Esophagus (tissue), 2 donors: ENCODE measurements at regions not wholly inside any gene's neighbourhood (a gene's known extent, or its start where the extent isn't known, plus 50 kb on each side); places are given as distances from the start of the nearest gene placed in this dataset.

Experiments used
- H3K27ac ChIP-seq, 2 donors: one replicate each; pipeline ENCODE4 v1.5.1; 2013; ENCODE audit warnings: low read depth in 2 of 2, mild to moderate bottlenecking in 2 of 2, inconsistent platforms in 1 of 2, low read length in 1 of 2, moderate library complexity in 1 of 2
- H3K27me3 ChIP-seq, 2 donors: one replicate each; pipeline ENCODE4 v1.6.1; 2013; ENCODE audit warnings: low read length in 2 of 2, control low read depth in 1 of 2, mild to moderate bottlenecking in 1 of 2; ENCODE audit not compliant: insufficient read depth in 2 of 2, control insufficient read depth in 1 of 2
- H3K36me3 ChIP-seq, 2 donors: one replicate each; pipeline ENCODE4 v1.6.1; 2013; ENCODE audit warnings: low read length in 1 of 2; ENCODE audit not compliant: control insufficient read depth in 2 of 2, insufficient read depth in 2 of 2
- H3K4me1 ChIP-seq, 2 donors: one replicate each; pipeline ENCODE4 v1.6.1; 2013; ENCODE audit warnings: low read length in 1 of 2; ENCODE audit not compliant: control insufficient read depth in 2 of 2, insufficient read depth in 2 of 2
- H3K4me3 ChIP-seq, 2 donors: one replicate each; pipeline ENCODE4 v1.5.1; 2013; ENCODE audit warnings: low read length in 2 of 2, mild to moderate bottlenecking in 2 of 2, low read depth in 1 of 2, moderate library complexity in 1 of 2
- H3K9me3 ChIP-seq, 2 donors: one replicate each; pipeline ENCODE4 v1.6.1; 2013; ENCODE audit warnings: mild to moderate bottlenecking in 2 of 2, low read depth in 1 of 2, low read length in 1 of 2, moderate library complexity in 1 of 2; ENCODE audit not compliant: control insufficient read depth in 2 of 2, insufficient read depth in 1 of 2
- WGBS, 2 donors: extraction: QIAGEN DNeasy Blood & Tissue Kit; methylation state at CpG; one replicate each; pipeline ENCODE4 v1.1.7; 2013; 5-methylcytosine and 5-hydroxymethylcytosine counted together
- donor health status: healthy with polysubstance abuse.
- donor health status: Bipolar disorder and iron deficiency.

- H3K4me1 ChIP-seq = no peaks in the 10 kb centered on the region
- H3K27me3 ChIP-seq = no peaks in the 10 kb centered on the region
- no peak overlapping the region for H3K4me3 ChIP-seq
- no peaks in the 10 kb centered on the region for H3K9me3 ChIP-seq
- H3K36me3 ChIP-seq = no peaks in the 10 kb centered on the region
- H3K27ac ChIP-seq = no peak overlapping the region
- WGBS, 2 donors = 74 to 81% methylated on average over 4 of the region's 4 CpGs
These were observed 113.8 kb downstream of the PLK2 start for GRCh38 chr5:58346041-58346440.

GRCh38 chr5:58341476-58341875 is 118.4 kb downstream of the PLK2 start:
- Histone ChIP-seq H3K27ac (no peak overlapping the region), H3K9me3 (no peaks in the 10 kb centered on the region), H3K27me3 (no peaks in the 10 kb centered on the region), H3K4me3 (no peak overlapping the region), H3K36me3 (no peaks in the 10 kb centered on the region), H3K4me1 (no peaks in the 10 kb centered on the region)
- 81% methylated on average over 2 of the region's 2 CpGs for WGBS, 2 donors

- Histone ChIP-seq H3K4me1 (no peaks in the 10 kb centered on the region), H3K4me3 (no peak overlapping the region), H3K36me3 (no peaks in the 10 kb centered on the region), H3K27me3 (no peaks in the 10 kb centered on the region), H3K27ac (no peak overlapping the region), H3K9me3 (no peaks in the 10 kb centered on the region)
These were observed 124.4 kb downstream of the PLK2 start for GRCh38 chr5:58335518-58335917.

- H3K27ac ChIP-seq = no peak overlapping the region
- no peaks in the 10 kb centered on the region for H3K27me3 ChIP-seq
- H3K4me3 ChIP-seq = no peak overlapping the region
- no peaks in the 10 kb centered on the region for H3K4me1 ChIP-seq
- H3K36me3 ChIP-seq = no peaks in the 10 kb centered on the region
- no peaks in the 10 kb centered on the region for H3K9me3 ChIP-seq
These were observed 125.9 kb downstream of the PLK2 start for GRCh38 chr5:58334035-58334434.

- no peaks in the 10 kb centered on the region for H3K9me3 ChIP-seq
- H3K27me3 ChIP-seq = no peaks in the 10 kb centered on the region
- H3K36me3 ChIP-seq = no peaks in the 10 kb centered on the region
- 49 to 53% methylated on average over 2 of the region's 2 CpGs for WGBS, 2 donors
- H3K4me1 ChIP-seq = no peaks in the 10 kb centered on the region
- no peak overlapping the region for H3K27ac ChIP-seq
- no peak overlapping the region for H3K4me3 ChIP-seq
These were observed 129.1 kb downstream of the PLK2 start for GRCh38 chr5:58330781-58331180.

GRCh38 chr5:58327289-58327688 is 132.6 kb downstream of the PLK2 start:
- H3K4me1 ChIP-seq = no peaks in the 10 kb centered on the region
- 70 to 75% methylated on average over 1 of the region's 1 CpG for WGBS, 2 donors
- no peaks in the 10 kb centered on the region for H3K36me3 ChIP-seq
- H3K27ac ChIP-seq = no peak overlapping the region
- H3K4me3 ChIP-seq = no peak overlapping the region
- H3K9me3 ChIP-seq = no peaks in the 10 kb centered on the region
- H3K27me3 ChIP-seq = no peaks in the 10 kb centered on the region

GRCh38 chr5:58326022-58326421 is 133.9 kb downstream of the PLK2 start:
- Histone ChIP-seq H3K36me3 (no peaks in the 10 kb centered on the region), H3K4me1 (no peaks in the 10 kb centered on the region), H3K27ac (no peak overlapping the region), H3K4me3 (no peak overlapping the region), H3K27me3 (no peaks in the 10 kb centered on the region), H3K9me3 (no peaks in the 10 kb centered on the region)
- 28 to 42% methylated on average over 1 of the region's 1 CpG for WGBS, 2 donors

GRCh38 chr5:58322453-58322852 is 137.4 kb downstream of the PLK2 start:
- Histone ChIP-seq H3K36me3 (no peaks in the 10 kb centered on the region), H3K27me3 (no peaks in the 10 kb centered on the region), H3K9me3 (no peaks in the 10 kb centered on the region), H3K4me3 (no peak overlapping the region), H3K4me1 (no peaks in the 10 kb centered on the region), H3K27ac (no peak overlapping the region)
- 40 to 45% methylated on average over 3 of the region's 3 CpGs for WGBS, 2 donors

- WGBS, 2 donors = 94 to 96% methylated on average over 1 of the region's 1 CpG
- no peaks in the 10 kb centered on the region for H3K9me3 ChIP-seq
- no peaks in the 10 kb centered on the region for H3K4me1 ChIP-seq
- no peak overlapping the region for H3K4me3 ChIP-seq
- no peak overlapping the region for H3K27ac ChIP-seq
- no peaks in the 10 kb centered on the region for H3K27me3 ChIP-seq
- no peaks in the 10 kb centered on the region for H3K36me3 ChIP-seq
These were observed 141.4 kb downstream of the PLK2 start for GRCh38 chr5:58318468-58318867.

- no peaks in the 10 kb centered on the region for H3K27me3 ChIP-seq
- no peaks in the 10 kb centered on the region for H3K9me3 ChIP-seq
- H3K27ac ChIP-seq = no peak overlapping the region
- no peaks in the 10 kb centered on the region for H3K36me3 ChIP-seq
- H3K4me1 ChIP-seq = no peaks in the 10 kb centered on the region
- no peak overlapping the region for H3K4me3 ChIP-seq
These were observed 142.1 kb downstream of the PLK2 start for GRCh38 chr5:58317808-58318207.
